ENCODE measurements at regions not wholly inside any gene's neighbourhood (a gene's known extent, or its start where the extent isn't known, plus 50 kb on each side); places are given as distances from the start of the nearest gene placed in this dataset.
"Not testable (repeated sequence)": the region's sequence is repeated elsewhere in the genome, so short reads cannot be mapped to it uniquely, and the experiment has no call there.

DNA sequence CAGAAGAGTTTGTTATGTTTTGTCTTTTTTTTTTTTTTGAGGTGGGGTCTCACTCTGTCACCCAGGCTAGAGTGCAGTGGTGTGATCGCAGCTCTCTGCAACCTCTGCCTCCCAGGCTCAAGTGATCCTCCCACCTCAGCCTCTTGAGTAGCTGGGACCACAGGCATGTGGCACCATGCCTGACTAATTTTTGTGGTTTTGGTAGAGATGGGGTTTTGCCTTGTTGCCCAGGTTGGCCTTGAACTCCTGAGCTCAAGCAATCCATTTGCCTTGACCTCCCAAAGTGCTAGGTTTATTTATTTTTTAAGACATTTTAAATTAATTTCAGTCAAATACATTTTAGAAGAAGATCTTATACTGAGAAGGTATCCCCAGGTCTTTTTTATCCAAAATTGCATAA lies 366.7 kb downstream of the KCNJ2 start:
- DNase-seq: no peak

GRCh38 chr17:70539132-70539924 lies 370.0 kb downstream of the KCNJ2 start:
- no peak for DNase-seq

DNA sequence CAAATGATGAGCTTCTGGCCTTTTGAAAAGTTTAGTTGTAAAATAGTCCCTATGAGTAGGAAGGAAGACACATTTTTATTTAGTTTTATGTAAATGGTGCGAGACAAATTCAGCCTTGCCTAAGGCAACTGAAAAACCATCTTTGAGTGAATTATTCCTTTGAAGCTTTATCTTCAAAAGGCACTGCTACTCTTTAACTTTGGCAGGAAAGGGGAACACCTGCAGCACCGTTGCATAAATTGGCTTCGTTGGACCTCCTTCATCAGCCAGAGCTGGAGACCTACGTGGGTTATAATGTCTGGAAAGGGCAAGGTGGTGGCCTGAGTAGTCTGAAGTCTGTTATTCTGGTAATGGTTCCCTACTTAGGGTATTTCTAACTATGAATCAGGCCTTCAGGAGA lies 373.5 kb downstream of the KCNJ2 start:
- no peak for DNase-seq

- no peak for DNase-seq
Observed at GRCh38 chr17:70544317-70544716, 375.0 kb downstream of the KCNJ2 start.

GRCh38 chr17:70552230-70552981 lies 383.1 kb downstream of the KCNJ2 start:
- DNase-seq: no peak

GRCh38 chr17:70552982-70553334 lies 383.6 kb downstream of the KCNJ2 start:
- DNase-seq: no peak

GRCh38 chr17:70555723-70556122 lies 386.4 kb downstream of the KCNJ2 start:
- DNase-seq: no peak

GRCh38 chr17:70558821-70559220 lies 389.5 kb downstream of the KCNJ2 start:
- no peak for DNase-seq

DNA sequence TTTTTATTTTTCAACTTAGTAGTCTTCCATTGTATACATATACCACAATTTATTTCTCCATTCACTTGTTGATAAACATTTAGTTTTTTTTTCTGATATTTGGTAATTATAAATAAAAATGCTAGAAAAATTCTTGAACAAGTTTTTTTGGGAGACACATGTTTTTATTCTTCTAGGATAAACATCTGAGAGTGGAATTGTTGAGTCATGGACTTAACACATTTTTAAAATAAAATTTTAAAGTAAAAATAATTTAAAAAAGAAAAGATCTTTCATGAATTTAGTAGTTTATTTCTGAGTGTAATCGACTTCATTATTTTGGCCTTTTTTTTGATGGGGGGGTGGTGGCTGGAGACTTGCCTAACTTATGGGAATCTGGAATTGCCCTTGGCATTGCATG lies 391.1 kb downstream of the KCNJ2 start:
- DNase-seq: no peak

DNA sequence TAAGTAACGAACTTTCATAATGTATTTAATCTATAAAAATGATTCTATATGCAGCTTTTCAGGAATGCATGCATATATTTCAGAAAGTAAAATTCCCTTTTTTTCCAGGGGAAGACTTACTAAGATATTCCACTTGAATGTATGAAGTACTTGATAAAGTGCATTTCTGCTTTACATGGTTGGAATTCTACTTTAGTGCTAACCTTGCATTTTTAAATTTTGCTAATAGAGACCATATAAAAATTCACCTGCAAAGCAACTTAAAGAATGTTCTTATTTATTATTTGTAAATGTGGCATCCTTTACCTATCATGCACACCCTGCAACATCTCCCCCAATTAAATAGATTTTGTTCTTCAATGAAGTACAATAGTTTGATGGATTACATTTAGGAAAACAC lies 392.8 kb downstream of the KCNJ2 start:
- no peak for DNase-seq

GRCh38 chr17:70563281-70563820 lies 394.0 kb downstream of the KCNJ2 start:
- DNase-seq: peak; percentile 15

DNA sequence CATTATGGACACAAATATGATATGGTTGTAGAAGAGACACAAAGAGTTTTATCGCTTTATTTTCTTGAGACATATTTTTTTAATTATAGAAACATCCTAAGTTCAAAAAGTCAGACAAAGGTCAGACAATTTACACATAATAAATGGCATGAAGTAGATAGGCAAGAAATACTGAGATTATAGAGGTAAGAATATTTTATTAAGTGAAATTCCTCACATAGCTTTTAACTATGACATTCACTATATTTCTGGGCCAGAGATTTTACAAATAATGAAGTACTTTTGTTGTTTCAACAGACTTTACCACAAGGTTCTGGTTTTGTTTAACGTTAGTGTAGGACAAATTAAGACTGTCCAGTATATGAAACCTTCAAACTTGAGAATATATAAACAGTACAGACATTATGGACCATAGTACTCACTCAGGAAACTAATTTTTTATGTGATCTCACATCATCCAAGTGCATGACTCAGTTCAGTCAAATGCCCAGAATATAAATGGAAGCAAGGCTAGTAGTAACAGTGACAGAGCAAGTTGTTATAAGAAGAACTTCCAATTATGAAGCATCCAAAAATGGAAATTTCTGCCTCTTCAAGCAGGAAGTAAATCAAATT lies 394.8 kb downstream of the KCNJ2 start:
- no peak for DNase-seq

- DNase-seq: no peak
Observed at GRCh38 chr17:70569128-70569527, 399.8 kb downstream of the KCNJ2 start.

- DNase-seq: no peak
Observed at GRCh38 chr17:70577456-70577855, 408.1 kb downstream of the KCNJ2 start.

DNA sequence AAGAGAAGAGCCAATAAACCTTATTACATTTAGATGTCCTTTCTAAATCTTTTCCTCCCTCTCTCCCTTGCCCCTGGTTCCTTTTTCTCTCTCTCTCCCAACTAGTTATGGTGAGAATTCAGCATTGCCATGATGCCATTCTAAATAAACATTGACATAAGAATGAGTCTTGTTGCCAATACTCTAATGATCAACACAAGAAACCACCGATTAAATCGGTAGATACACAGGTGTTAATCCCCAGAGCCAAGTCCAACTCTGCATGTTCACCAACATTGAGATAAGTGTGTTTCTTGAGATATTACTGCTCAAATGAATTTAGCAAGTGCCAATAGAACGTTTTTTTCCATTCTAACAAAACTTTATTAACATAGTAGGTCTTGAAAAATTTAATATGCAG lies 412.1 kb downstream of the KCNJ2 start:
- no peak for DNase-seq

- no peak for DNase-seq
Observed at GRCh38 chr17:70582777-70583176, 413.4 kb downstream of the KCNJ2 start.

- DNase-seq: no peak
Observed at GRCh38 chr17:70584255-70584654, 414.9 kb downstream of the KCNJ2 start.

DNA sequence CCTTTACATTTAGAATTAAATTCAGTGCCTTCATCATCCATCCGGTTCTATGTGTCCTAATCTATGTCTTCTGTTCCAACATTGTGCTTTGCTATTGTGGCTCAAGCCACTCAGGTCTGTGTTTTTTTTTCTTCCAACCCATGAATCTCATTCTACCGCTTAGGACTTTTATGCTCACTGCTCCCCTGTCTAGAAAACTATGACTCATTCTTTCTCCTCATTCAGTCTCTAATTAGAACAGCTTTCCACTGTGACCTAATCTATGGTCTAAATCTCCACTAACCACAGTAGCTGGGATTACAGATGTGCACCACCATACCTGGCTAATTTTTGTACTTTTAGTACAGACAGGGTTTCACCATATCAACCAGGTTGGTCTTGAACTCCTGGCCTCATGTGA lies 418.7 kb downstream of the KCNJ2 start:
- DNase-seq: no peak

- DNase-seq: no peak
Observed at GRCh38 chr17:70597774-70598173, 428.4 kb downstream of the KCNJ2 start.

- DNase-seq: no peak
Observed at GRCh38 chr17:70599198-70599597, 429.9 kb downstream of the KCNJ2 start.

GRCh38 chr17:70599945-70600344 lies 430.6 kb downstream of the KCNJ2 start:
- DNase-seq: not testable (repeated sequence)

DNA sequence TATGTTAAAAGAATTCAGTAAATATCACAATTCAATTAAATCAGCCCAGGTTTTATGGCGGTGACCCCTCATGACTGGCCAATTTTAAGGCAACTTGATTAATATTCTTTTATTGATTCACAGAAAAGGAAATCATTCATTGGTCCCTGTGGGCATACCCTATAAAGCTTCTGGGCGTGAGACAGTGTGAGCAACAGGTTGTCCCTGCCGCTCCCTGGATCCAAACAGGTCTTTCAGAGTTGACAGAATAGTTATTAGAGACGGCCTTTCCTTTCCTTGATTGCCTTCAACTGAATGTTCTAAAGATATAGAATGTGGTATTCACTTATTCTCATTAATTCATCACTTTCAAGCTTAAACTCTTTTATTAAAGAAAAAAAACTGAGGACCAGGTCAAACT lies 433.9 kb downstream of the KCNJ2 start:
- DNase-seq: no peak

GRCh38 chr17:70604854-70605253 lies 435.5 kb downstream of the KCNJ2 start:
- DNase-seq: no peak

- no peak for DNase-seq
Observed at GRCh38 chr17:70606086-70606485, 436.8 kb downstream of the KCNJ2 start.
